T-helper 1 cell treated with Interleukin-12 subunit alpha and Interleukin-12 subunit beta and Interleukin-4 antibody, amounts not matched to agents 30 μg/mL and 1 μg/mL, for 36 hours (primary cell): ENCODE measurements at regions not wholly inside any gene's neighbourhood (a gene's known extent, or its start where the extent isn't known, plus 50 kb on each side); places are given as distances from the start of the nearest gene placed in this dataset.
"Not testable (repeated sequence)": the region's sequence is repeated elsewhere in the genome, so short reads cannot be mapped to it uniquely, and the experiment has no call there.

Source experiments
- H3K27ac Mint-ChIP-seq: one replicate; pipeline ENCODE4 v1.8.0; 2021; ENCODE audit warnings: mild to moderate bottlenecking, mixed read lengths
- H3K27me3 Mint-ChIP-seq: one replicate; pipeline ENCODE4 v1.8.0; 2021; ENCODE audit warnings: low read depth, mixed read lengths
- H3K36me3 Mint-ChIP-seq: one replicate; pipeline ENCODE4 v1.8.0; 2021; ENCODE audit warnings: low read depth, mixed read lengths
- H3K4me1 Mint-ChIP-seq: one replicate; pipeline ENCODE4 v1.8.0; 2021; ENCODE audit warnings: low read depth, mixed read lengths
- H3K4me3 Mint-ChIP-seq: one replicate; pipeline ENCODE4 v1.8.0; 2021; ENCODE audit warnings: mild to moderate bottlenecking, moderate library complexity, mixed read lengths
- H3K9me3 Mint-ChIP-seq: one replicate; pipeline ENCODE4 v1.8.0; 2021; ENCODE audit warnings: mixed read lengths

DNA sequence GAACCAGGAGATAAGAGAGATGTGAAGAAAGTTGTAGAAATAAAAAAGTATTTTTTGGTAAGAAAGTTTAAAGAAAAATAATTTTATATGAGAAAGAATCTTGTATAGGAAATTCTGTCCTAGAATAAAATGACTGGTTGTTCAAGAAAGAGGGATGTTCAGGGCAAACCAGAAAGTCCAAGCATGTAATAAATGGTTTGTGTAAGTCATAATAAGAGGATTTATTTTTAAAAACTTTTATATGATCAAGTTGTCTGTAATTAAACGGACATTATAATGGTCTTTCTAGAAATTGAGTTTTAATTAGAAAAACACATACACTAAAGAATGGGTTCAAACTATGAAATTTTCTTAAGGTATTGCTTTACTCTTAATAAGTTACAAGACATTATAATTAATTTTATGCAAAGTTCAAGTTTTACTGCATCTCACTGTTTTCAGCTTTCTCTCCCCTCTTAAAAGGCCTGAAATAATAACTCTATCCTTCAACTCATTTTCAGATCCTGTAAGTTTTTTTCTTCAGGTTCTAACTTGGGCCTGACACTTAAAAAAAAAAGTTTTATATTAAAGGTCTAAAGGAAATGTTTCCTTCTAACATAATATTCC, 56.1 kb upstream of the ZNF300 start:
- no peaks in the 10 kb centered on the region for H3K27me3 Mint-ChIP-seq
- no peak overlapping the region for H3K27ac Mint-ChIP-seq
- H3K9me3 Mint-ChIP-seq: peaks cover 50% of the 10 kb centered on the region
- H3K4me1 Mint-ChIP-seq: no peaks in the 10 kb centered on the region
- H3K36me3 Mint-ChIP-seq: no peaks in the 10 kb centered on the region
- H3K4me3 Mint-ChIP-seq: no peak overlapping the region

GRCh38 chr5:150960323-150960722, 55.5 kb upstream of the ZNF300 start:
- not testable (repeated sequence) for H3K4me1 Mint-ChIP-seq, H3K27me3 Mint-ChIP-seq, H3K27ac Mint-ChIP-seq, H3K4me3 Mint-ChIP-seq, H3K36me3 Mint-ChIP-seq
- peaks cover 51% of the 10 kb centered on the region for H3K9me3 Mint-ChIP-seq
